ENCODE measurements at regions not wholly inside any gene's neighbourhood (a gene's known extent, or its start where the extent isn't known, plus 50 kb on each side); places are given as distances from the start of the nearest gene placed in this dataset.

GRCh38 chr6:22363166-22363713 is 66.4 kb upstream of the PRL start (continued):
- TF ChIP-seq ATF3 (IDR thresholded peaks at IDR 0.05) = no peak

GRCh38 chr6:22363714-22364239 is 66.9 kb upstream of the PRL start:
- no peaks in the 10 kb centered on the region for H3K9me3 ChIP-seq (ENCODE audit: control insufficient read depth in 4 of 4, low read length in 3 of 4)
- 87% methylated on average over 4 of the region's 4 CpGs for WGBS
- peaks cover 0 to 5% (median 0%) of the 10 kb centered on the region in 4 donors for H3K4me1 ChIP-seq (ENCODE audit: control insufficient read depth in 4 of 4, insufficient read depth in 4 of 4, low read length in 3 of 4)
- H3K36me3 ChIP-seq (ENCODE audit: control insufficient read depth in 4 of 4, insufficient read depth in 3 of 4, low read depth in 1 of 4, low read length in 3 of 4) = no peaks in the 10 kb centered on the region
- no peak overlapping the region for H3K9ac ChIP-seq (ENCODE audit: low read depth in 1 of 2, low read length in 2 of 2)
- H3K27ac ChIP-seq (ENCODE audit: low read depth in 1 of 2, low read length in 2 of 2) = no peak overlapping the region
- no peaks in the 10 kb centered on the region for H3K27me3 ChIP-seq (ENCODE audit: control insufficient read depth in 4 of 4, insufficient read depth in 4 of 4, low read length in 3 of 4)
- no peak overlapping the region for H3K4me3 ChIP-seq (ENCODE audit: low read depth in 1 of 3, low read length in 3 of 3)
- DNase-seq (ENCODE audit: low spot score) = no peak
- TF ChIP-seq JUND (IDR thresholded peaks at IDR 0.05) = no peak
- TF ChIP-seq ATF3 (IDR thresholded peaks at IDR 0.05) = no peak
- no peak for TF ChIP-seq GABPA (IDR thresholded peaks at IDR 0.05 in 1 of 2, conservative IDR thresholded peaks at IDR 0.05 in 1 of 2)
- TF ChIP-seq HNF4G (IDR thresholded peaks at IDR 0.05) = no peak
- no peak for TF ChIP-seq HNF4A (conservative IDR thresholded peaks at IDR 0.05)
- no peak for TF ChIP-seq YY1 (IDR thresholded peaks at IDR 0.05)
- no peak for TF ChIP-seq FOXA2 (IDR thresholded peaks at IDR 0.05)
- no peak for TF ChIP-seq EGR1 (IDR thresholded peaks at IDR 0.05; ENCODE audit: low read depth in 2 of 2)
- no peak for TF ChIP-seq REST (IDR thresholded peaks at IDR 0.05)
- TF ChIP-seq SP1 (IDR thresholded peaks at IDR 0.05) = no peak
- TF ChIP-seq ZBTB33 (IDR thresholded peaks at IDR 0.05) = no peak
- TF ChIP-seq TAF1 (conservative IDR thresholded peaks at IDR 0.05) = no peak
- no peak for TF ChIP-seq NR2F2 (IDR thresholded peaks at IDR 0.05)
- TF ChIP-seq CTCF (IDR thresholded peaks at IDR 0.05; ENCODE audit: low read depth, low read length, missing input control) = no peak
- TF ChIP-seq FOXA1 (IDR thresholded peaks at IDR 0.05) = no peak
- TF ChIP-seq RXRA (IDR thresholded peaks at IDR 0.05) = no peak
- no peak for TF ChIP-seq MAX (IDR thresholded peaks at IDR 0.05)
- no peak for TF ChIP-seq RAD21 (IDR thresholded peaks at IDR 0.05)
